ENCODE measurements at regions not wholly inside any gene's neighbourhood (a gene's known extent, or its start where the extent isn't known, plus 50 kb on each side); places are given as distances from the start of the nearest gene placed in this dataset.

DNA sequence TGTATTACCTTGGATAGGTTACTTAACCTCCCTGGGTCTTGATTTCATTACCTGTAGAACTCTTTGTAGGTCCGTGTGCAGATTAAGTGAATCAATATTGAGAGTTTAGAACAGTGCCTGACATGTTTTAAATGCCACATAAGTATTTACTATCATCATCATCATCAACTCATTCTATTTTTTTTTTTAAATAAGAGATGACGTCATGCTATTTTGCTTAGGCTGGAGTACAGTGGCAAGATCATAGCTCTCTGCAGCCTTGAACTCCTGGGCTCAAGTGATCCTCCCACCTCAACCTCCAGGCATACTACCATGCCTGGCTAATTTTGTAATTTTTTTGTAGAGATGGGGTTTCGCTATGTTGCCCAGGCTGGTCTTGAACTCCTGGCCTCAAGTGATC is 132.0 kb upstream of the FZD8 start:
- intact Hi-C loops (cut with micrococcal nuclease): no loop called here
- no peaks in the 10 kb centered on the region for H3K36me3 ChIP-seq (replicated peaks in 1 of 2; ENCODE audit: control insufficient read depth in 1 of 2, insufficient read depth in 2 of 2, low read length in 2 of 2)
- peaks cover 0 to 3% (median 0%) of the 10 kb centered on the region in 3 donors for H3K27me3 Mint-ChIP-seq (ENCODE audit: low read depth in 3 of 3)
- H3K9me3 Mint-ChIP-seq: peaks cover 0 to 11% (median 0%) of the 10 kb centered on the region in 7 donors
- no peak overlapping the region for H3K27ac Mint-ChIP-seq
- no peak overlapping the region for H2AFZ ChIP-seq (ENCODE audit: insufficient read depth, low read depth, low read length, poor library complexity, severe bottlenecking)
- H3K4me3 Mint-ChIP-seq: no peak overlapping the region
- no peaks in the 10 kb centered on the region for H3K36me3 Mint-ChIP-seq
- peaks cover 4 to 5% of the 10 kb centered on the region in 2 donors for H3K4me1 ChIP-seq (ENCODE audit: control insufficient read depth in 1 of 2, insufficient read depth in 2 of 2, low read length in 2 of 2)
- no peaks in the 10 kb centered on the region for H3K9me3 ChIP-seq (replicated peaks in 1 of 2; ENCODE audit: control insufficient read depth in 1 of 2, insufficient read depth in 1 of 2, low read length in 2 of 2)
- no peaks in the 10 kb centered on the region for H3K27me3 ChIP-seq (ENCODE audit: control insufficient read depth in 2 of 2, insufficient read depth in 2 of 2, low read length in 2 of 2)
- H3K4me3 ChIP-seq (replicated peaks in 1 of 3; ENCODE audit: low read depth in 2 of 3, low read length in 3 of 3): no peak overlapping the region
- no peak for DNase-seq
- TF ChIP-seq, protein P1, sequence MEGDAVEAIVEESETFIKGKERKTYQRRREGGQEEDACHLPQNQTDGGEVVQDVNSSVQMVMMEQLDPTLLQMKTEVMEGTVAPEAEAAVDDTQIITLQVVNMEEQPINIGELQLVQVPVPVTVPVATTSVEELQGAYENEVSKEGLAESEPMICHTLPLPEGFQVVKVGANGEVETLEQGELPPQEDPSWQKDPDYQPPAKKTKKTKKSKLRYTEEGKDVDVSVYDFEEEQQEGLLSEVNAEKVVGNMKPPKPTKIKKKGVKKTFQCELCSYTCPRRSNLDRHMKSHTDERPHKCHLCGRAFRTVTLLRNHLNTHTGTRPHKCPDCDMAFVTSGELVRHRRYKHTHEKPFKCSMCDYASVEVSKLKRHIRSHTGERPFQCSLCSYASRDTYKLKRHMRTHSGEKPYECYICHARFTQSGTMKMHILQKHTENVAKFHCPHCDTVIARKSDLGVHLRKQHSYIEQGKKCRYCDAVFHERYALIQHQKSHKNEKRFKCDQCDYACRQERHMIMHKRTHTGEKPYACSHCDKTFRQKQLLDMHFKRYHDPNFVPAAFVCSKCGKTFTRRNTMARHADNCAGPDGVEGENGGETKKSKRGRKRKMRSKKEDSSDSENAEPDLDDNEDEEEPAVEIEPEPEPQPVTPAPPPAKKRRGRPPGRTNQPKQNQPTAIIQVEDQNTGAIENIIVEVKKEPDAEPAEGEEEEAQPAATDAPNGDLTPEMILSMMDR (IDR thresholded peaks at IDR 0.05): no peak
- H3K4me1 Mint-ChIP-seq: peaks cover 7% of the 10 kb centered on the region
- H3K4me2 ChIP-seq (replicated peaks; ENCODE audit: extremely low read depth, low read length, poor library complexity, severe bottlenecking): no peak overlapping the region
- no peaks in the 10 kb centered on the region for H3K79me2 ChIP-seq (ENCODE audit: insufficient read depth, low read length)
- WGBS (ENCODE audit: insufficient coverage): no CpG with 5 or more reads among the region's 3 CpGs
- no peaks in the 10 kb centered on the region for H4K20me1 ChIP-seq (ENCODE audit: insufficient read depth, low read length)
- no peak overlapping the region for H3K27ac ChIP-seq (ENCODE audit: low read depth in 1 of 2, low read length in 2 of 2)
- no peak overlapping the region for H3K9ac ChIP-seq (ENCODE audit: insufficient read depth, low read length, poor library complexity, severe bottlenecking)

DNA sequence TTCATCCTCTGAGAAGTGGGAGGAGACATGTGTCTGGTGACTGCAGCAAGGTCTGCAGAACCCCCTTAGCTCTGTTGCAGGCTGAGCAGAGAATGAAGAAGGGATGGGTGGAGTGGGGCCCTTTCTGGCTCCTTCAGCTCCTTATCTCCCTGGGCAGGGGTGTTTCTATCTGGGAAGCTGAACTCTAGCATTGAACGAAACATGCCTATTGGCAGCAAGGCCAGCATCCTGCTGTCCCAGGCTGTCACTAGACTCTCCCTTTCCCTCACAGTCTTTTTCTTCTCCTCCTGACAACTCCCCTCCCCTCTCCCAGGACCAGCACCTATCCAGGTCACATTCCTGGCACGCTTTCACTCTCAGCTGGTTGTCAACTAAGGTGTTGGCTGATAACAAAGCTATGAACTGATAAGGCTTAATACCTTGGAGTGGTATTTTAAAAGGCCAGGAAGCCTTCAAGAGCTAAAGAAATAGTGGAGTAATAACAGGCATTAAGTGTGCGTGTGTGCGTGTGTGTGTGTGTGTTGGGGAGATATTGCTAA is 128.8 kb upstream of the FZD8 start:
- 83% methylated on average over 2 of the region's 4 CpGs for WGBS (ENCODE audit: insufficient coverage)
- no peak for DNase-seq
- Histone ChIP-seq H3K27me3 (ENCODE audit: control insufficient read depth in 2 of 2, insufficient read depth in 2 of 2, low read length in 2 of 2) (no peaks in the 10 kb centered on the region), H3K27ac (ENCODE audit: low read depth in 1 of 2, low read length in 2 of 2) (no peak overlapping the region), H3K79me2 (ENCODE audit: insufficient read depth, low read length) (no peaks in the 10 kb centered on the region), H3K36me3 (replicated peaks in 1 of 2; ENCODE audit: control insufficient read depth in 1 of 2, insufficient read depth in 2 of 2, low read length in 2 of 2) (no peaks in the 10 kb centered on the region), H3K4me2 (replicated peaks; ENCODE audit: extremely low read depth, low read length, poor library complexity, severe bottlenecking) (no peak overlapping the region), H3K9ac (ENCODE audit: insufficient read depth, low read length, poor library complexity, severe bottlenecking) (no peak overlapping the region), H3K9me3 (replicated peaks in 1 of 2; ENCODE audit: control insufficient read depth in 1 of 2, insufficient read depth in 1 of 2, low read length in 2 of 2) (no peaks in the 10 kb centered on the region), H3K4me3 (replicated peaks in 1 of 3; ENCODE audit: low read depth in 2 of 3, low read length in 3 of 3) (no peak overlapping the region), H2AFZ (ENCODE audit: insufficient read depth, low read depth, low read length, poor library complexity, severe bottlenecking) (no peak overlapping the region), H3K4me1 (ENCODE audit: control insufficient read depth in 1 of 2, insufficient read depth in 2 of 2, low read length in 2 of 2) (peaks cover 4 to 5% of the 10 kb centered on the region in 2 donors), H4K20me1 (ENCODE audit: insufficient read depth, low read length) (no peaks in the 10 kb centered on the region)
- Mint-ChIP-seq H3K36me3 (no peaks in the 10 kb centered on the region), H3K4me1 (peaks cover 7% of the 10 kb centered on the region), H3K27ac (peak overlapping the region in 1 of 7 donors; percentile 20), H3K4me3 (no peak overlapping the region), H3K9me3 (peaks cover 0 to 11% (median 3%) of the 10 kb centered on the region in 7 donors), H3K27me3 (ENCODE audit: low read depth in 3 of 3) (peaks cover 0 to 3% (median 0%) of the 10 kb centered on the region in 3 donors)
- TF ChIP-seq, protein P1 (IDR thresholded peaks at IDR 0.05): no peak
- intact Hi-C loops (cut with micrococcal nuclease): no loop called here
